OCI-LY3 (cell line): ENCODE measurements at regions not wholly inside any gene's neighbourhood (a gene's known extent, or its start where the extent isn't known, plus 50 kb on each side); places are given as distances from the start of the nearest gene placed in this dataset.

Experiments
- H2AFZ ChIP-seq: fragments of 200-600, 300-600 bp; shearing (Covaris generic); 2 replicates; pipeline ENCODE4 v1.6.0; 2014; ENCODE audit warnings: antibody characterized with exemption, low read depth, low read length
- H3K27ac ChIP-seq: fragments of 200-600, 300-600 bp; sonication (generic); 2 replicates; pipeline ENCODE4 v1.5.1; 2014; ENCODE audit warnings: mild to moderate bottlenecking, low read length, moderate library complexity, mixed read lengths
- H3K27me3 ChIP-seq: fragments of 200-600, 300-600 bp; sonication (generic); 2 replicates; pipeline ENCODE4 v1.6.1; 2014; ENCODE audit warnings: low read depth, low read length, mixed read lengths
- H3K36me3 ChIP-seq: fragments of 200-600, 300-600 bp; sonication (generic); replicated peaks from 2 replicates; pipeline ENCODE3; 2014; ENCODE audit warnings: low read depth, low read length, mixed read lengths
- H3K4me1 ChIP-seq: fragments of 300-600, 200-600 bp; sonication (generic); 2 replicates; pipeline ENCODE4 v1.6.1; 2014; ENCODE audit warnings: low read length, mixed read lengths
- H3K4me2 ChIP-seq: fragments of 200-600, 300-600 bp; sonication (generic); 2 replicates; pipeline ENCODE4 v1.6.1; 2014; ENCODE audit warnings: low read length, mixed read lengths
- H3K4me3 ChIP-seq: fragments of 300-600, 200-600 bp; sonication (generic); 2 replicates; pipeline ENCODE4 v1.5.1; 2014; ENCODE audit warnings: antibody characterized with exemption, mild to moderate bottlenecking, low read length, moderate library complexity
- H3K79me2 ChIP-seq: fragments of 300-600, 200-600 bp; shearing (Covaris generic); 2 replicates; pipeline ENCODE4 v1.6.1; 2014; ENCODE audit warnings: mild to moderate bottlenecking, low read length, mixed read lengths
- H3K9ac ChIP-seq: fragments of 300-600, 200-600 bp; shearing (Covaris generic); 2 replicates; pipeline ENCODE4 v1.6.0; 2014; ENCODE audit warnings: mild to moderate bottlenecking, low read length, moderate library complexity
- H3K9me3 ChIP-seq: fragments of 200-600, 300-600 bp; shearing (Covaris generic); 2 replicates; pipeline ENCODE4 v1.6.1; 2014; ENCODE audit warnings: low read length, mixed read lengths; ENCODE audit not compliant: insufficient read depth
- H4K20me1 ChIP-seq: fragments of 200-600, 300-600 bp; sonication (generic); 2 replicates; pipeline ENCODE4 v1.6.1; 2016; ENCODE audit warnings: low read length, mixed read lengths; ENCODE audit not compliant: insufficient read depth
- EZH2phosphoT487 ChIP-seq: fragments of 200-600 bp; shearing (Covaris generic); IDR thresholded peaks from 2 replicates; pipeline ENCODE4 v1.6.1; 2018; ENCODE audit warnings: antibody characterized with exemption, mixed run types, low read depth
- TF ChIP-seq, protein P1 (sequence below): fragments of 200-600, 300-600 bp; sonication (generic); IDR thresholded peaks from 2 replicates; pipeline ENCODE4 v1.5.1; 2014; ENCODE audit warnings: antibody characterized with exemption, low read length, low read depth

DNA sequence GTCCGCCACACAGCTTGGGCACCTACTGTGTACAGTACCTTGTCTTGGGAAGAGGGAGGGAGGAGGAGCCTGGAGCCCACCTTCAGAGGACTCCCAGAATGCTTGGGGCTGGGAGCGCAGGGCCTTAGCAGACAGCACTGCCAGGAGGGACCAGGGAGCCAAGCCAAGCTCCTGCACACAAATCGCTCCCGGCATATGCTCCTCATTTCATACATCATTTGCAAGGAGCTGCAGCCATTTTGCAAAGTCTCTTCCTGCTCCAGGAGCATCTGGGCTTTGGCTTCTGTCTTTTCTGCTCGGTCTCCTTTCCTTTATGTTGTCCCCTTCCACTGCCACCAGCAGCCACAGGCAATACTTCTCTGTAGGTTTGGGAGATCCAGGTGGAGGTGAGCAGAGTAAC, 175.2 kb upstream of the ZC3H12A start:
- H3K9me3 ChIP-seq: no peaks in the 10 kb centered on the region
- H3K79me2 ChIP-seq: no peaks in the 10 kb centered on the region
- H3K27me3 ChIP-seq: no peaks in the 10 kb centered on the region
- H2AFZ ChIP-seq: no peak overlapping the region
- H3K36me3 ChIP-seq: no peaks in the 10 kb centered on the region
- no peak for TF ChIP-seq EZH2phosphoT487
- TF ChIP-seq, protein P1, sequence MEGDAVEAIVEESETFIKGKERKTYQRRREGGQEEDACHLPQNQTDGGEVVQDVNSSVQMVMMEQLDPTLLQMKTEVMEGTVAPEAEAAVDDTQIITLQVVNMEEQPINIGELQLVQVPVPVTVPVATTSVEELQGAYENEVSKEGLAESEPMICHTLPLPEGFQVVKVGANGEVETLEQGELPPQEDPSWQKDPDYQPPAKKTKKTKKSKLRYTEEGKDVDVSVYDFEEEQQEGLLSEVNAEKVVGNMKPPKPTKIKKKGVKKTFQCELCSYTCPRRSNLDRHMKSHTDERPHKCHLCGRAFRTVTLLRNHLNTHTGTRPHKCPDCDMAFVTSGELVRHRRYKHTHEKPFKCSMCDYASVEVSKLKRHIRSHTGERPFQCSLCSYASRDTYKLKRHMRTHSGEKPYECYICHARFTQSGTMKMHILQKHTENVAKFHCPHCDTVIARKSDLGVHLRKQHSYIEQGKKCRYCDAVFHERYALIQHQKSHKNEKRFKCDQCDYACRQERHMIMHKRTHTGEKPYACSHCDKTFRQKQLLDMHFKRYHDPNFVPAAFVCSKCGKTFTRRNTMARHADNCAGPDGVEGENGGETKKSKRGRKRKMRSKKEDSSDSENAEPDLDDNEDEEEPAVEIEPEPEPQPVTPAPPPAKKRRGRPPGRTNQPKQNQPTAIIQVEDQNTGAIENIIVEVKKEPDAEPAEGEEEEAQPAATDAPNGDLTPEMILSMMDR: no peak
- H3K27ac ChIP-seq: no peak overlapping the region
- no peak overlapping the region for H3K4me3 ChIP-seq
- H3K4me1 ChIP-seq: peaks cover 5% of the 10 kb centered on the region
- H3K9ac ChIP-seq: no peak overlapping the region
- no peak overlapping the region for H3K4me2 ChIP-seq
- H4K20me1 ChIP-seq: no peaks in the 10 kb centered on the region

DNA sequence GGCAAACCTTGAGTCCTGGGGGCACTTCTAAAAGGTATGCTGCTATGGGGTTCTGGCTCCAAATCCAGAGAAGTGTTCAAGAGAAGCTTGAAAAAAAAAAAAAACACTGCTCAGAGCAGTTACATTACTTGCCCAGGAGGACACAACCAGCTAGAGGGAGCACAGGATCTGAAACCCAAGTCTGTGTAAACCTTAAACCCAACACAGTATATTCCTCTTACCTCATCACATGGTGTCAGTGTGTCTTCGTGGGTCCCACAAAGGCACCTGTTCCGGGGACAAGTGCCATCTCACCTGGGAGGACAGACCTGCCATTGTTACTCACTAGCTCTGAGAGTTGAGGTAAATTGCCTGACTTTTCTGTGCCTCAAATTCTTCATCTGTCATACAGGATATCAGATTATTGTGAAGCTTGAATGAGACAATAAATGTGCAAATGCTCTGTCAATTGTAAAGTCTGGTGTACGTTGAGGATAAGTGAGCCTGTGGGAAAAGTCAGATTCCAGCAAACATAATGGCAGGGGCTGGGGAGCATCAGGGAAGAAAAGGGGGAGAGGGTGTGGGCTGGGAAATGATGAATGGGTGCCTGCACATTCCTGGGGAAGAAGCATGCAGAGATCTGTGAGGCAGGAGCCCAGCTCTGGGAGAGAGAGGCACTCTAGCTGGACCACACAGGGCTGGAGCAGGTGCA, 170.4 kb upstream of the ZC3H12A start:
- no peak overlapping the region for H3K4me3 ChIP-seq
- TF ChIP-seq, protein P1: no peak
- TF ChIP-seq EZH2phosphoT487: no peak
- H3K79me2 ChIP-seq: no peaks in the 10 kb centered on the region
- no peak overlapping the region for H3K4me2 ChIP-seq
- H3K9ac ChIP-seq: no peak overlapping the region
- no peaks in the 10 kb centered on the region; the same call in 1 of the 2 replicates for H3K27me3 ChIP-seq
- no peaks in the 10 kb centered on the region for H3K9me3 ChIP-seq
- H3K27ac ChIP-seq: no peak overlapping the region
- no peaks in the 10 kb centered on the region for H3K4me1 ChIP-seq
- H4K20me1 ChIP-seq: no peaks in the 10 kb centered on the region
- no peaks in the 10 kb centered on the region for H3K36me3 ChIP-seq
- no peak overlapping the region for H2AFZ ChIP-seq

DNA sequence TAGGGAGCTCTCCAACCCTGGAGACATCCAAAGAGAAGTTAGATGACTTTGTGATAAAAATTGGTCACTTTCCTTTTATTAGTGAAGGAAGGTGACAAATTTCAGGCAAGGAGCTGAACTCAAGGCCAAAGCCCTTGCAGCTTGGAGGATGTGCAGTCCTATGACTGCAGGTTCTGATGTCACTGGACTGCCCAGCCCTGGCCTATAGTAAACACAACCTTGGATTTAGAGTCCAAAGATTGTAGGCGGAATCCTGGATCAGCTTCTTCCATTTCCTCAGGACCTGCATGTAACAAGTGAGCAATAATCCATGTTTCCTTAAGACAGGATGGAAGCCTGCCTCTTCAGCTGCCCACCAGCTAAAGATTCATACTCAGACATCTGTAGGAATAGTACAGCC, 169.3 kb upstream of the ZC3H12A start:
- no peaks in the 10 kb centered on the region for H3K79me2 ChIP-seq
- no peak for TF ChIP-seq EZH2phosphoT487
- TF ChIP-seq, protein P1: no peak
- H2AFZ ChIP-seq: no peak overlapping the region
- H3K27me3 ChIP-seq: no peaks in the 10 kb centered on the region; the same call in 1 of the 2 replicates
- H3K4me3 ChIP-seq: no peak overlapping the region
- no peaks in the 10 kb centered on the region for H4K20me1 ChIP-seq
- H3K9ac ChIP-seq: no peak overlapping the region
- no peak overlapping the region for H3K27ac ChIP-seq
- no peaks in the 10 kb centered on the region for H3K9me3 ChIP-seq
- no peaks in the 10 kb centered on the region for H3K4me1 ChIP-seq
- no peak overlapping the region for H3K4me2 ChIP-seq
- H3K36me3 ChIP-seq: no peaks in the 10 kb centered on the region

DNA sequence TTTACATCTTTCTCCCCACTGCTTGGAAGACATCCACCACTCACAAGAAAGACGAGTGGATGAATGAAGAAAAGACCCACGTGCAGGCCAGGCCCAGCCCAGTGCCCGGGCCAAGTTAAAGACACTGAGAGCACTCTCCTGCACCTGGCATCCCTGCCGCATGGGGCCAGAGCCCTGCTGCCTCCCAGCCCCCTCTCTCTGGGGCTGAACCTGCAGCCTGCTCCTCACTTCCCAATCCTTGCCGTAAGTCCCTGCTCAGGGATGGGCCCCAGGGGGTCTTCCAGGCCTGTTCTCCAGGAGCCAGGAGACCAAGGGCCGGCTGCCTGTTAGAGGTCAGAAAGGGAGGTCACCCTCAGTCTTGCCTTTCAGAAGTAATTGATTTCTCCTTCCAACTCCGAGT, 168.5 kb upstream of the ZC3H12A start:
- Histone ChIP-seq H3K27ac (no peak overlapping the region), H3K36me3 (no peaks in the 10 kb centered on the region), H3K4me2 (no peak overlapping the region), H3K27me3 (no peaks in the 10 kb centered on the region; the same call in 1 of the 2 replicates), H4K20me1 (no peaks in the 10 kb centered on the region), H3K9me3 (no peaks in the 10 kb centered on the region), H3K4me3 (no peak overlapping the region), H2AFZ (no peak overlapping the region), H3K4me1 (no peaks in the 10 kb centered on the region), H3K9ac (no peak overlapping the region), H3K79me2 (no peaks in the 10 kb centered on the region)
- TF ChIP-seq, protein P1: no peak
- TF ChIP-seq EZH2phosphoT487: no peak
